Lung (tissue), 11 donors: ENCODE measurements at regions not wholly inside any gene's neighbourhood (a gene's known extent, or its start where the extent isn't known, plus 50 kb on each side); places are given as distances from the start of the nearest gene placed in this dataset.
"Not testable (repeated sequence)": the region's sequence is repeated elsewhere in the genome, so short reads cannot be mapped to it uniquely, and the experiment has no call there.

Source experiments
- ATAC-seq: fragments of 200-7000 bp; cut with Tn5 transposase; one replicate; pipeline ENCODE4 v1.9.1; 2020; ENCODE audit warnings: moderate number of reproducible peaks; ENCODE audit not compliant: insufficient read depth, low FRiP score
- DNase-seq, 3 donors: peaks; one replicate each; pipeline ENCODE4 v3.0.0-alpha.2; 2013 to 2017
- H3K27ac ChIP-seq, 2 donors: one replicate each; pipeline ENCODE4 v1.5.1; 2013; ENCODE audit warnings: mild to moderate bottlenecking in 2 of 2, moderate library complexity in 2 of 2, control low read depth in 1 of 2, inconsistent platforms in 1 of 2, low read depth in 1 of 2, low read length in 1 of 2
- H3K27me3 ChIP-seq, 3 donors: one replicate each; pipeline ENCODE4 v1.5.1; 2013; ENCODE audit warnings: low read length in 2 of 3; ENCODE audit not compliant: control insufficient read depth in 3 of 3, insufficient read depth in 3 of 3
- H3K36me3 ChIP-seq, 4 donors: one replicate each; pipeline ENCODE4 v1.5.1; 2013; ENCODE audit warnings: low read length in 4 of 4, mild to moderate bottlenecking in 1 of 4, moderate library complexity in 1 of 4; ENCODE audit not compliant: control insufficient read depth in 4 of 4, insufficient read depth in 4 of 4
- H3K4me1 ChIP-seq, 5 donors: one replicate each; pipeline ENCODE4 v1.5.1; 2013; ENCODE audit warnings: low read length in 5 of 5, mild to moderate bottlenecking in 2 of 5, moderate library complexity in 1 of 5; ENCODE audit not compliant: control insufficient read depth in 5 of 5, insufficient read depth in 5 of 5
- H3K4me3 ChIP-seq: one replicate; pipeline ENCODE4 v1.5.1; 2013; ENCODE audit warnings: mild to moderate bottlenecking, control low read depth, moderate library complexity
- H3K9ac ChIP-seq, 2 donors: one replicate each; pipeline ENCODE4 v1.5.1; 2013; ENCODE audit warnings: low read length in 2 of 2, control low read depth in 1 of 2; ENCODE audit not compliant: insufficient read depth in 1 of 2
- H3K9me3 ChIP-seq, 4 donors: one replicate each; pipeline ENCODE4 v1.5.1; 2013; ENCODE audit warnings: low read length in 3 of 4, mild to moderate bottlenecking in 1 of 4, moderate library complexity in 1 of 4; ENCODE audit not compliant: control insufficient read depth in 4 of 4, insufficient read depth in 3 of 4
- WGBS, 2 donors: extraction: QIAGEN DNeasy Blood & Tissue Kit; methylation state at CpG; one replicate each; pipeline ENCODE4 v1.1.7; 2013; 5-methylcytosine and 5-hydroxymethylcytosine counted together
- TF ChIP-seq, protein P1 (sequence below): IDR thresholded peaks from 2 replicates; pipeline ENCODE4 v1.5.1; 2012; ENCODE audit warnings: mild to moderate bottlenecking; ENCODE audit errors: control extremely low read depth, extremely low read depth
- donor health status: control.
- donor health status: control.
- donor health status: Bipolar disorder and iron deficiency.
- donor health status: healthy.
- donor health status: DM: yes; HTN: yes; CAD: no.

DNA sequence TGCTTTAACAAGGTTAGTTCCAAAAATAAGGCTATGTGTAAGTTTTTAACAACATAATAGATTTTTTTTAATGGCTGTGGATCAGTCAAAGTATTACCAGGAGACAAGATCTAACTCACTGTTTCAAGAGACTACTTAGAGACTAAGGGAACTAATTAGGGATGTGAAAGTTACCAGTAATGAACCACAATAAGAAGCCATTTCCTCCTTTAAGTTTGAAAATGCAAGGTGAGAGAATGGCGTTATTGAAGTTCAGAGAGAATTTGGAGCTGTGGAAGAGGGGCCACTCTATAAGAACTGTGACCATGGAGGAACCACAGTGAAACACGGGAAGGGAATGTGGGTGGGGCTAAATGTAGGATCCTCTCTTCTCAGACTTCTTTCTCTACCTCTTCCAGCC is 624.2 kb downstream of the GLUD2 start:
- 42 to 70% methylated on average over 2 of the region's 2 CpGs for WGBS, 2 donors
- DNase-seq (no peak), ATAC-seq (no peak)
- peaks cover 0 to 3% (median under 1%) of the 10 kb centered on the region in 4 donors for H3K9me3 ChIP-seq
- H3K27ac ChIP-seq, result no peak overlapping the region
- no peaks in the 10 kb centered on the region for H3K27me3 ChIP-seq
- TF ChIP-seq, protein P1, sequence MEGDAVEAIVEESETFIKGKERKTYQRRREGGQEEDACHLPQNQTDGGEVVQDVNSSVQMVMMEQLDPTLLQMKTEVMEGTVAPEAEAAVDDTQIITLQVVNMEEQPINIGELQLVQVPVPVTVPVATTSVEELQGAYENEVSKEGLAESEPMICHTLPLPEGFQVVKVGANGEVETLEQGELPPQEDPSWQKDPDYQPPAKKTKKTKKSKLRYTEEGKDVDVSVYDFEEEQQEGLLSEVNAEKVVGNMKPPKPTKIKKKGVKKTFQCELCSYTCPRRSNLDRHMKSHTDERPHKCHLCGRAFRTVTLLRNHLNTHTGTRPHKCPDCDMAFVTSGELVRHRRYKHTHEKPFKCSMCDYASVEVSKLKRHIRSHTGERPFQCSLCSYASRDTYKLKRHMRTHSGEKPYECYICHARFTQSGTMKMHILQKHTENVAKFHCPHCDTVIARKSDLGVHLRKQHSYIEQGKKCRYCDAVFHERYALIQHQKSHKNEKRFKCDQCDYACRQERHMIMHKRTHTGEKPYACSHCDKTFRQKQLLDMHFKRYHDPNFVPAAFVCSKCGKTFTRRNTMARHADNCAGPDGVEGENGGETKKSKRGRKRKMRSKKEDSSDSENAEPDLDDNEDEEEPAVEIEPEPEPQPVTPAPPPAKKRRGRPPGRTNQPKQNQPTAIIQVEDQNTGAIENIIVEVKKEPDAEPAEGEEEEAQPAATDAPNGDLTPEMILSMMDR, result no peak
- H3K4me1 ChIP-seq, result no peaks in the 10 kb centered on the region
- no peak overlapping the region for H3K4me3 ChIP-seq
- no peaks in the 10 kb centered on the region for H3K36me3 ChIP-seq
- H3K9ac ChIP-seq, result no peak overlapping the region

GRCh38 chrX:121709236-121709635 is 661.8 kb downstream of the GLUD2 start:
- not testable (repeated sequence) for ATAC-seq, DNase-seq, H3K4me1 ChIP-seq, H3K36me3 ChIP-seq, H3K4me3 ChIP-seq, H3K9ac ChIP-seq, H3K27ac ChIP-seq, H3K9me3 ChIP-seq, H3K27me3 ChIP-seq
- WGBS, 2 donors, result 63 to 71% methylated on average over 1 of the region's 1 CpG

DNA sequence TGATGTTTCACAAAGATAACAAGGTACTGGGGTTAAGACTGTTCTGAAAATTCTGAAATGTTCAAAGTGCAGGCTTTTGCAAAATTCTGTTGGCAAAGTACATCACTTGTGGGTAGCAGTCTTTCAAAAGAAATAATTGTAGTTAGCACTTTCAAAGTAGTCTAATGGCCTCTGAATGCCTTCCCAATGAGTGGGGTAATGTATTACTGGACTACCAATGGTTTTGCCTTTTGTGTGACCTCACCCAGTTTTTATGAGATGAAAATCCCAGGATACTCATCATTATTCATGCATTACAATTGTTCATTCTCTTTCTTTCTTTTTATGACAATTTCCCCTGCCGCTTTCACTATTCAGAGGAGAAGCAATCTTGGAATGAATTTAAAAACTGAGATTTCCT is 686.1 kb downstream of the GLUD2 start:
- H3K9me3 ChIP-seq, result no peaks in the 10 kb centered on the region
- H3K4me1 ChIP-seq, result no peaks in the 10 kb centered on the region
- H3K36me3 ChIP-seq, result no peaks in the 10 kb centered on the region
- H3K27me3 ChIP-seq, result no peaks in the 10 kb centered on the region
- no peak overlapping the region for H3K4me3 ChIP-seq
- DNase-seq, result no peak
- TF ChIP-seq, protein P1, result no peak
- 74 to 92% methylated on average over 1 of the region's 1 CpG for WGBS, 2 donors
- H3K27ac ChIP-seq, result no peak overlapping the region
- no peak for ATAC-seq
- no peak overlapping the region for H3K9ac ChIP-seq

- no peaks in the 10 kb centered on the region for H3K36me3 ChIP-seq
- H3K9me3 ChIP-seq, result peaks cover 0 to 2% (median 0%) of the 10 kb centered on the region in 4 donors
- H3K4me1 ChIP-seq, result no peaks in the 10 kb centered on the region
- no peak overlapping the region for H3K4me3 ChIP-seq
- no peak for ATAC-seq
- no peaks in the 10 kb centered on the region for H3K27me3 ChIP-seq
- H3K9ac ChIP-seq, result no peak overlapping the region
- DNase-seq, result no peak
- TF ChIP-seq, protein P1, result no peak
- 77 to 94% methylated on average over 2 of the region's 2 CpGs for WGBS, 2 donors
- H3K27ac ChIP-seq, result no peak overlapping the region
Observed at GRCh38 chrX:121746105-121746504, 698.7 kb downstream of the GLUD2 start.

- not testable (repeated sequence) for H3K36me3 ChIP-seq, ATAC-seq, H3K9me3 ChIP-seq, H3K9ac ChIP-seq, H3K4me1 ChIP-seq, DNase-seq, H3K27me3 ChIP-seq, H3K4me3 ChIP-seq, H3K27ac ChIP-seq
- 67 to 100% methylated on average over 1 of the region's 1 CpG for WGBS, 2 donors
Observed at GRCh38 chrX:121753602-121754001, 706.2 kb downstream of the GLUD2 start.
